KOPT-K1 (cell line): ENCODE measurements at regions not wholly inside any gene's neighbourhood (a gene's known extent, or its start where the extent isn't known, plus 50 kb on each side); places are given as distances from the start of the nearest gene placed in this dataset.

ENCODE experiments used
- H3K27ac ChIP-seq: fragments of 200-600 bp; sonication (generic); 2 replicates; pipeline ENCODE4 v1.5.1; 2016; ENCODE audit warnings: antibody characterized with exemption, mild to moderate bottlenecking, low read depth, low read length; ENCODE audit not compliant: poor library complexity, severe bottlenecking
- H3K36me3 ChIP-seq: fragments of 200-600 bp; sonication (generic); 2 replicates; pipeline ENCODE4 v1.5.1; 2017; ENCODE audit warnings: antibody characterized with exemption, mild to moderate bottlenecking, low read length, moderate library complexity; ENCODE audit not compliant: insufficient read depth
- H3K9me3 ChIP-seq: fragments of 200-600 bp; sonication (generic); 2 replicates; pipeline ENCODE4 v1.5.1; 2017; ENCODE audit warnings: antibody characterized with exemption, low read length, mild to moderate bottlenecking; ENCODE audit not compliant: insufficient read depth, poor library complexity, severe bottlenecking

DNA sequence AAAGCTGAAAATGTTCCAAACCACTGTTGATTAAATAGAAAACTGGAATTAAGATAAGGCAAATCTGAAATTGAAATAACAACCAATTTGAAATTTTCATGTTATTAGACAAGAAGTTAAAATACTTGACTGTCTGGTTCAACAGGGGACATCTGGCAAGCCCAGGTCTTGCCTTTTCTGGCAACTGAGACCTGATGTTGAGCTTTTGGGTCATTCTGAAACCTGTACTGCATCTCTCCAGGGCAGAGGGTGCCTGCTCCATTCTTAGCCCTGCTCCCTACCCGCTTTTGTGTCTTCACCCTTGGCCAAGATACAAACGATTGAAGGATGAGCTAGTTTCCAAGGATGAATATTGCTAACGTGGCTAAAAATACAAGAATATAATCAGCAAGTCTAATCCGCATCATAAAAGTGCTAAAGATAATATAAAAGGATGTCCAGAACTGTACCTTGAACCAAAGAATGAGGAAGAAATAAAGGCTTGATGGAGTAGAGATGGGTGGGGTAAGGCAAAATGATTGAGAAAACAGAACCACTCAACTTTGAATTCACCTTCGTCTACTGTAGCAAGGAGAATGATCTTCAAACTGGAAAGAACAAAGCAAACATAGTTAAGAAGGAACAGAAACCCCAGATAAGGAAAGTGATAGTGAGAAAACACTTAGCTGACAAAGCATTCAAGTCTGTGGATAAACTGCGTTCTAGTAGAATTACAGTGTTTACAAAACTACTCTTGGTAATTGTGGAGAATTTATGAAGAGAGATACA is 109.8 kb upstream of the MAN1A1 start:
- no peaks in the 10 kb centered on the region for H3K9me3 ChIP-seq
- no peaks in the 10 kb centered on the region for H3K36me3 ChIP-seq
- no peak overlapping the region for H3K27ac ChIP-seq

DNA sequence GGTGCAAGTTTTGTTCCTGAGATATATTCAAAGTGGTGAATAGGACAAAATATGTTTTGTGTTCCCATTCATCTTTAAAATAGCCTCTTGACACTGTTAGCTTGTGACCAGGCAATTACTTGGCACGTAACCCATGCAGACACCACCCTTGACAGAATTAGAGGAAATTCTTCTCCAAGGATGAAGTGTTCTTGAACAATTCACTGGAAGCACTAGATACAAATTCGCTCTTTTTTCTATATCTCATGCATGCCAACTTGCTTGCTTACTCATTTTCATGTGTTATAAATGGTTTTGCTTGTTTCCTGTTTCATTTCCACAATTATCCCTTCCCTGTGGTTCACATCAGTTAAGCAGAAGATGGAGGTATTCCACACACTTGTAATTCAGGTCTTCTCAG is 105.2 kb upstream of the MAN1A1 start:
- Histone ChIP-seq H3K9me3 (no peaks in the 10 kb centered on the region), H3K36me3 (no peaks in the 10 kb centered on the region), H3K27ac (no peak overlapping the region)

GRCh38 chr6:119453242-119454200 is 104.0 kb upstream of the MAN1A1 start:
- Histone ChIP-seq H3K9me3 (no peaks in the 10 kb centered on the region), H3K36me3 (no peaks in the 10 kb centered on the region), H3K27ac (no peak overlapping the region)

- no peaks in the 10 kb centered on the region for H3K36me3 ChIP-seq
- no peaks in the 10 kb centered on the region for H3K9me3 ChIP-seq
- no peak overlapping the region for H3K27ac ChIP-seq
These were observed 100.0 kb upstream of the MAN1A1 start for GRCh38 chr6:119449331-119450156.

GRCh38 chr6:119447921-119448320 is 98.4 kb upstream of the MAN1A1 start:
- H3K27ac ChIP-seq, result no peak overlapping the region
- no peaks in the 10 kb centered on the region for H3K36me3 ChIP-seq
- H3K9me3 ChIP-seq, result no peaks in the 10 kb centered on the region

DNA sequence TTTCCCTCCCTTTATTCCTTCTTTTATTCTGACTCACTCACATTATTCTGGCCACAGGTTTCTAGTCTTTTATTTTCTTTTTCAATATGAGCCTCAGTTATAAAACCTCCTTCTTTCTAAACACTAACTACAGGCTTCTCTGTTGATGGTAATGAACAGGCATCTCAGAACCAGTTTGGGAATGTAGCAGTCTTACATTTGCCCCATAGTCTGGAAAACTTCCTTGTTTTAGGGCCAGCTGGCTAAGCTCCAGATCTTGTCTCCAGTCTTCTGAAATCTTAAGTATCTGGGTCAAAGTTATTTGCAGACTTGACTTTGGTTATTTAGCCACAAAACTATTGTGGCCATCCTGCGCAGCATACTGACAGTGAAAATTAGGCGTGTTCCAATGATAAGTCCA is 97.0 kb upstream of the MAN1A1 start:
- no peak overlapping the region for H3K27ac ChIP-seq

GRCh38 chr6:119446115-119446554 is 96.6 kb upstream of the MAN1A1 start:
- no peak overlapping the region for H3K27ac ChIP-seq
- H3K9me3 ChIP-seq, result no peaks in the 10 kb centered on the region
- no peaks in the 10 kb centered on the region for H3K36me3 ChIP-seq

More for the DNA sequence above, 97.0 kb upstream of the MAN1A1 start:
- H3K36me3 ChIP-seq, result no peaks in the 10 kb centered on the region
- H3K9me3 ChIP-seq, result no peaks in the 10 kb centered on the region

GRCh38 chr6:119445666-119446065 is 96.1 kb upstream of the MAN1A1 start:
- H3K36me3 ChIP-seq, result no peaks in the 10 kb centered on the region
- no peaks in the 10 kb centered on the region for H3K9me3 ChIP-seq
- no peak overlapping the region for H3K27ac ChIP-seq

DNA sequence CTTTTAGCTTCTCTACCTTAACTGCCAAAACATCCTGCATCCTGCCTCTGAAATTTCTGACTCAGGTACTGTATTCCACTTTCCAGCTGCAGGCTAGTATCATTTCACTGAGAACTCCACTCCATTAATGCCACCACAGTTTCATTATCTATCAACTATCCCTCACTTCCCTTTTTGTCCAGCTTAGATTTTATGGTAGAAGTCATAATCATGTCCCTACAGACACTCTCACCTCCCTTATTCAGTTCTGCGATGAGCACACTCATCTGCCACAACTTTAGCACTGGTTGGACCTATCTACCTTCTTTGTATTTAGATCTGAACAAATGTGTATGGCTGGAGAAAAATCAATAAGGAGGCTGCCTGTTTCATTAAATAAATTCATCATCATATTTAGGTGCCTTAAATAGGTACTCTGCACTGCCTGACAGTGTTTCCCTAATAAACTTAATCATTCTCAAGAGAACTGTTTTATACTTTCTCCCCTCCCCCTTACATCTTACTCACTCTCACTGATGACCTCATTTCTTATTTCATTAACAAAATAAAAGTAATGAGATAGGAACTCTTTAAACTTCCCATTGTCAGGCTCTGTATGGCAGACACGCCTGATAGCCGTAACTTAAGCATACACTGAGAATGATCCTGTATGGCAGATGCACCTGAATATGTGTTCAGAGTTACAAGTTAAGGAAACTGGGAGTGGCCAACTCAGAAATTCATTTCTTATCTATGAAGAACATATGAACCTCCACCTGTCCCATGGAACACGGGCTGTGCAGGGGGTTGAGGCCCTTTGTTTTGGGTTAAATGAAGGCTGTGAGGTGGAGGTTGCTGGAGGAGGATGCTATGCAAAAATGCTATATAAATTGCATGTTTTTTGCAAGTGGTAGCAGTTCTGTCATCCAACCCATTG is 95.3 kb upstream of the MAN1A1 start:
- Histone ChIP-seq H3K27ac (no peak overlapping the region), H3K36me3 (no peaks in the 10 kb centered on the region), H3K9me3 (no peaks in the 10 kb centered on the region)

GRCh38 chr6:119443993-119444641 is 94.6 kb upstream of the MAN1A1 start:
- Histone ChIP-seq H3K9me3 (no peaks in the 10 kb centered on the region), H3K36me3 (no peaks in the 10 kb centered on the region), H3K27ac (no peak overlapping the region)

DNA sequence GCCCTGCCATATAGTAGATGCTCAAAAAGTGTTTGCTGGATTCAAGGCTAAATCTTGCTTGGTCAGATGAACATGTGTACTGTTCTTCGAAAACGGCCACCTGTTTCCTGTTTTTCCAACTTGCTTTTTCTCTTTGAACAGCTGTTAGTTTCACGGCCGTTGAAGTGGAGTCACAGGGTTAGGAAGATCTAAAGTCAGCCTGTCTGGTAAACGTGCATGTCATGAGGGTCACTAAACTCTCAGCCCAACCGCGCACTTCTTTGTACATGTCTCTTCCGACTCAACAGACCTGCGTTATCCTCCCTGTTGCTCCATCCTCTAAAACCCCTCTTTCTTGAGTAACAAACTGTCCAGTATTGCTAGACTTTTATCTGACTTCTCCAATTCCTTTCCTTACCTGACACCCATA is 93.2 kb upstream of the MAN1A1 start:
- Histone ChIP-seq H3K9me3 (no peaks in the 10 kb centered on the region), H3K36me3 (no peaks in the 10 kb centered on the region), H3K27ac (no peak overlapping the region)

DNA sequence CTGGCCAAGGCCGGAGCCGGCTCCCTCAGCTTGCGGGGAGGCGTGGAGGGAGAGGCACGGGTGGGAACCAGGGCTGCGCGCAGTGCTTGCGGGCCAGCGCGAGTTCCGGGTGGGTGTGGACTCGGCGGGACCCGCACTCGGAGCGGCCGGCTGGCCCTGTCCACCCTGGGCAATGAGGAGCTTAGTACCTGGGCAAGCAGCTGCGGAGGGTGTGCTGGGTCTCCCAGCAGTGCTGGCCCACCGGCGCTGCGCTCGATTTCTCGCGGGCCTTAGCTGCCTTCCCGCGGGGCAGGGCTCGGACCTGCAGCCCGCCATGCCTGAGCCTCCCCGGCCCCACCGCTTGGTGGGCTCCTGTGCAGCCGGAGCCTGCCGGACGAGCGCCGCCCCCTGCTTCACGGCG is 91.4 kb upstream of the MAN1A1 start:
- no peaks in the 10 kb centered on the region for H3K9me3 ChIP-seq
- no peak overlapping the region for H3K27ac ChIP-seq
- no peaks in the 10 kb centered on the region for H3K36me3 ChIP-seq

DNA sequence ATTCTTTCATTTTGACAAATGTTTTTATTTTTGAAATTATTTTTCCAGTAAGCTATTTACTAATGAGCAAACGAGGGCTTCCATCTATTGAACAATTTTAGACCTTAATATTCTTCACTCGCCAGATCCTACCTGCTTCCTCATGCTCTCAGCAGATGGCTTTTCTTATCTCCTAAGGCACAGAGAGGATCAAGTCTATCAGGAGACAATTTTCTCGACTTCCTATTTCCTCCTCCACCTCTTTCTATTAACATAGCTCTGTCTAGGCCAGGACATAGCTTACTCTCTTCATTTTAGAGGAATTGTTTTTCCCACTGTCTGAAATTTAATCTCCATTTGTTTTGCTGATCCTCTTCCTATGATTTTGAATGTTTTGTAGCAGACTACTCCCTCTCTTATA is 87.0 kb upstream of the MAN1A1 start:
- H3K9me3 ChIP-seq, result no peaks in the 10 kb centered on the region
- H3K36me3 ChIP-seq, result no peaks in the 10 kb centered on the region
- H3K27ac ChIP-seq, result no peak overlapping the region

GRCh38 chr6:119431799-119432198 is 82.2 kb upstream of the MAN1A1 start:
- no peak overlapping the region for H3K27ac ChIP-seq
- H3K9me3 ChIP-seq, result no peaks in the 10 kb centered on the region
- H3K36me3 ChIP-seq, result no peaks in the 10 kb centered on the region
